GM23338 (cell line): ENCODE measurements at regions not wholly inside any gene's neighbourhood (a gene's known extent, or its start where the extent isn't known, plus 50 kb on each side); places are given as distances from the start of the nearest gene placed in this dataset.

Experiments
- ATAC-seq: fragments of 200-7000 bp; cut with Tn5 transposase; 3 replicates; pipeline ENCODE4 v1.9.1; 2020
- DNase-seq: peaks from one replicate; pipeline ENCODE4 v3.0.0-alpha.2; 2015; ENCODE audit warnings: low spot score
- H2AFZ ChIP-seq: fragments of 200-600 bp; sonication (generic); 2 replicates; pipeline ENCODE4 v1.8.0; 2016; ENCODE audit warnings: antibody characterized with exemption, mild to moderate bottlenecking, moderate library complexity
- H3F3A ChIP-seq: fragments of 200-600 bp; sonication (generic); replicated peaks from 2 replicates; pipeline ENCODE4 v1.8.0; 2017; ENCODE audit warnings: antibody characterized with exemption, mixed run types, low read depth
- H3K27ac ChIP-seq: fragments of 200-600 bp; sonication (generic); 2 replicates; pipeline ENCODE4 v1.6.1; 2016; ENCODE audit warnings: low read depth
- H3K27me3 ChIP-seq: fragments of 200-600 bp; sonication (generic); 2 replicates; pipeline ENCODE4 v1.8.0; 2016; ENCODE audit warnings: mild to moderate bottlenecking, mixed run types, moderate library complexity; ENCODE audit not compliant: insufficient read depth
- H3K36me3 ChIP-seq: fragments of 200-600 bp; sonication (generic); 2 replicates; pipeline ENCODE4 v1.8.0; 2016; ENCODE audit warnings: mild to moderate bottlenecking; ENCODE audit not compliant: insufficient read depth
- H3K4me1 ChIP-seq: fragments of 200-600 bp; sonication (generic); 2 replicates; pipeline ENCODE4 v1.8.0; 2016; ENCODE audit warnings: mild to moderate bottlenecking, moderate library complexity; ENCODE audit not compliant: insufficient read depth
- H3K4me2 ChIP-seq: fragments of 200-600 bp; sonication (generic); 2 replicates; pipeline ENCODE4 v1.7.1; 2017; ENCODE audit warnings: mixed run types
- H3K4me3 ChIP-seq: fragments of 200-600 bp; sonication (generic); 2 replicates; pipeline ENCODE4 v1.6.1; 2016; ENCODE audit warnings: mixed run types
- H3K79me2 ChIP-seq: fragments of 200-600 bp; sonication (generic); replicated peaks from 2 replicates; pipeline ENCODE4 v1.8.0; 2017; ENCODE audit warnings: mild to moderate bottlenecking; ENCODE audit not compliant: insufficient read depth
- H3K9me2 ChIP-seq: fragments of 200-600 bp; sonication (generic); 2 replicates; pipeline ENCODE4 v1.8.0; 2017; ENCODE audit not compliant: insufficient read depth
- H4K20me1 ChIP-seq: fragments of 200-600 bp; sonication (generic); replicated peaks from 2 replicates; pipeline ENCODE4 v1.8.0; 2017; ENCODE audit warnings: mild to moderate bottlenecking; ENCODE audit not compliant: insufficient read depth
- H3K27ac Mint-ChIP-seq: 2 replicates; pipeline ENCODE4 v1.8.0; 2020; ENCODE audit warnings: inconsistent platforms, mild to moderate bottlenecking, moderate library complexity, mixed read lengths
- H3K27me3 Mint-ChIP-seq: 3 replicates; pipeline ENCODE4 v1.8.0; 2022; ENCODE audit warnings: low read depth, mild to moderate bottlenecking, moderate library complexity, mixed read lengths, inconsistent platforms; ENCODE audit not compliant: insufficient read depth, poor library complexity
- H3K36me3 Mint-ChIP-seq: 3 replicates; pipeline ENCODE4 v1.8.0; 2021; ENCODE audit warnings: low read depth, mild to moderate bottlenecking, inconsistent platforms, moderate library complexity, mixed read lengths
- H3K4me1 Mint-ChIP-seq: 3 replicates; pipeline ENCODE4 v1.8.0; 2020; ENCODE audit warnings: mild to moderate bottlenecking, inconsistent platforms, mixed read lengths
- H3K4me3 Mint-ChIP-seq: 3 replicates; pipeline ENCODE4 v1.8.0; 2021; ENCODE audit warnings: moderate library complexity, mild to moderate bottlenecking, inconsistent platforms, mixed read lengths
- H3K9me3 Mint-ChIP-seq: 3 replicates; pipeline ENCODE4 v1.8.0; 2020; ENCODE audit warnings: moderate library complexity, mild to moderate bottlenecking, inconsistent platforms, mixed read lengths
- CREB1 ChIP-seq: fragments of 250-450 bp; sonication (Bioruptor Pico); IDR thresholded peaks from 2 replicates; pipeline ENCODE4 v1.5.0; 2020; ENCODE audit warnings: low read depth, mild to moderate bottlenecking, moderate library complexity
- EZH2 ChIP-seq: fragments of 200-600 bp; sonication (generic); IDR thresholded peaks from one replicate; pipeline ENCODE4 v1.8.0; 2017; ENCODE audit warnings: antibody characterized with exemption, mild to moderate bottlenecking, low read depth; ENCODE audit not compliant: unreplicated experiment
- EZH2phosphoT487 ChIP-seq: fragments of 200-600 bp; sonication (generic); IDR thresholded peaks from one replicate; pipeline ENCODE4 v1.8.1; 2018; ENCODE audit warnings: antibody characterized with exemption; ENCODE audit not compliant: unreplicated experiment
- JUNB ChIP-seq: IDR thresholded peaks from one replicate; pipeline ENCODE4 v1.6.1; 2016; ENCODE audit warnings: antibody characterized with exemption; ENCODE audit not compliant: unreplicated experiment
- NANOG ChIP-seq: IDR thresholded peaks from 2 replicates; pipeline ENCODE4 v1.6.1; 2016; ENCODE audit warnings: antibody characterized with exemption, borderline replicate concordance
- POLR2AphosphoS5 ChIP-seq: IDR thresholded peaks from 2 replicates; pipeline ENCODE4 v1.6.1; 2016; ENCODE audit warnings: antibody characterized with exemption, low read depth
- STAT1 ChIP-seq: IDR thresholded peaks from one replicate; pipeline ENCODE4 v1.6.1; 2016; ENCODE audit warnings: antibody characterized with exemption; ENCODE audit not compliant: unreplicated experiment
- ZNF114 ChIP-seq: fragments of 250-450 bp; sonication (Bioruptor Pico); IDR thresholded peaks from 2 replicates; pipeline ENCODE4 v1.5.0; 2020; ENCODE audit warnings: mild to moderate bottlenecking, moderate library complexity
- ZNF331 ChIP-seq: fragments of 250-450 bp; sonication (Bioruptor Pico); IDR thresholded peaks from 2 replicates; pipeline ENCODE4 v1.5.0; 2020; ENCODE audit warnings: low read depth, mild to moderate bottlenecking, moderate library complexity
- TF ChIP-seq, protein P1 (sequence below), 2 experiments: fragments of 200-600 bp in 1 of 2; sonication (generic) in 1 of 2; conservative IDR thresholded peaks; 2 replicates each; pipeline versions ENCODE4 v1.5.1 to v1.6.1; 2016 to 2017; ENCODE audit warnings: antibody characterized with exemption in 2 of 2, low read depth in 2 of 2, mild to moderate bottlenecking in 2 of 2, moderate library complexity in 1 of 2
- TF ChIP-seq, protein P2 (sequence below): fragments of 250-450 bp; sonication (Bioruptor Pico); IDR thresholded peaks from 2 replicates; pipeline ENCODE4 v1.5.0; 2020; ENCODE audit warnings: mild to moderate bottlenecking, moderate library complexity
- TF ChIP-seq, protein P3 (sequence below): IDR thresholded peaks from one replicate; pipeline ENCODE4 v1.6.1; 2018; ENCODE audit warnings: antibody characterized with exemption; ENCODE audit not compliant: unreplicated experiment
- TF ChIP-seq, protein P4 (sequence below): IDR thresholded peaks from 2 replicates; pipeline ENCODE4 v1.6.1; 2016; ENCODE audit warnings: antibody characterized with exemption

DNA sequence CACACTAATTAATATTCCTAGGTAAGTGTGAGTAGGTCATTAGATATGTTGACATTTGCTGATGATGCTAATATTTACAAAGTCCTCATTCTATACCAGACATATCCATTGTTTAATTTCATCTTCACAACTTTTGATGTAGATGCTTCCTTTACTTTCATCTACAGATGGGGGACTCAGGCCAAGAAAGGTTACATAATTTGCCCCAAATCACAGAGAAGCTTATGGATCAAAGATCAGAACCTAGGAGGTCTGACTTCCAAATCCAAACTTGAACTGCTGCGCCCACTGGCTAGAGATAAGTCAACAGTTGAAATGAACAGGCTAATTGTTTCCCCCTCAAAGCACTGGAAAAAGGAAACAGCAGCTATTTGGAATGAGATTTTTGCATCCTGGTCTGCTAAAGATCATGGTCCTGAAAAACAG is 95.6 kb upstream of the TMEM178A start:
- H3K4me3 Mint-ChIP-seq, result no peak overlapping the region

More for the DNA sequence above, 95.6 kb upstream of the TMEM178A start:
- Histone ChIP-seq H3K36me3 (no peaks in the 10 kb centered on the region), H3K9me2 (no peaks in the 10 kb centered on the region), H4K20me1 (no peaks in the 10 kb centered on the region), H3K4me1 (no peaks in the 10 kb centered on the region), H2AFZ (no peak overlapping the region), H3K27me3 (no peaks in the 10 kb centered on the region), H3K4me2 (no peak overlapping the region), H3K79me2 (no peaks in the 10 kb centered on the region), H3F3A (no peaks in the 10 kb centered on the region), H3K27ac (no peak overlapping the region), H3K4me3 (no peak overlapping the region)
- H3K4me1 Mint-ChIP-seq, result peaks cover 5% of the 10 kb centered on the region
- H3K27ac Mint-ChIP-seq, result no peak overlapping the region
- H3K9me3 Mint-ChIP-seq, result peaks cover 3% of the 10 kb centered on the region; the same call in 2 of the 3 replicates
- DNase-seq (no peak), ATAC-seq (no peak)
- TF ChIP-seq, protein P1, sequence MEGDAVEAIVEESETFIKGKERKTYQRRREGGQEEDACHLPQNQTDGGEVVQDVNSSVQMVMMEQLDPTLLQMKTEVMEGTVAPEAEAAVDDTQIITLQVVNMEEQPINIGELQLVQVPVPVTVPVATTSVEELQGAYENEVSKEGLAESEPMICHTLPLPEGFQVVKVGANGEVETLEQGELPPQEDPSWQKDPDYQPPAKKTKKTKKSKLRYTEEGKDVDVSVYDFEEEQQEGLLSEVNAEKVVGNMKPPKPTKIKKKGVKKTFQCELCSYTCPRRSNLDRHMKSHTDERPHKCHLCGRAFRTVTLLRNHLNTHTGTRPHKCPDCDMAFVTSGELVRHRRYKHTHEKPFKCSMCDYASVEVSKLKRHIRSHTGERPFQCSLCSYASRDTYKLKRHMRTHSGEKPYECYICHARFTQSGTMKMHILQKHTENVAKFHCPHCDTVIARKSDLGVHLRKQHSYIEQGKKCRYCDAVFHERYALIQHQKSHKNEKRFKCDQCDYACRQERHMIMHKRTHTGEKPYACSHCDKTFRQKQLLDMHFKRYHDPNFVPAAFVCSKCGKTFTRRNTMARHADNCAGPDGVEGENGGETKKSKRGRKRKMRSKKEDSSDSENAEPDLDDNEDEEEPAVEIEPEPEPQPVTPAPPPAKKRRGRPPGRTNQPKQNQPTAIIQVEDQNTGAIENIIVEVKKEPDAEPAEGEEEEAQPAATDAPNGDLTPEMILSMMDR (conservative IDR thresholded peaks at IDR 0.05; ENCODE audit: low read depth in 2 of 2), result no peak
- no peak for TF ChIP-seq JUNB
- no peak for TF ChIP-seq CREB1 (CRISPR knock-in tag)
- TF ChIP-seq, protein P2, sequence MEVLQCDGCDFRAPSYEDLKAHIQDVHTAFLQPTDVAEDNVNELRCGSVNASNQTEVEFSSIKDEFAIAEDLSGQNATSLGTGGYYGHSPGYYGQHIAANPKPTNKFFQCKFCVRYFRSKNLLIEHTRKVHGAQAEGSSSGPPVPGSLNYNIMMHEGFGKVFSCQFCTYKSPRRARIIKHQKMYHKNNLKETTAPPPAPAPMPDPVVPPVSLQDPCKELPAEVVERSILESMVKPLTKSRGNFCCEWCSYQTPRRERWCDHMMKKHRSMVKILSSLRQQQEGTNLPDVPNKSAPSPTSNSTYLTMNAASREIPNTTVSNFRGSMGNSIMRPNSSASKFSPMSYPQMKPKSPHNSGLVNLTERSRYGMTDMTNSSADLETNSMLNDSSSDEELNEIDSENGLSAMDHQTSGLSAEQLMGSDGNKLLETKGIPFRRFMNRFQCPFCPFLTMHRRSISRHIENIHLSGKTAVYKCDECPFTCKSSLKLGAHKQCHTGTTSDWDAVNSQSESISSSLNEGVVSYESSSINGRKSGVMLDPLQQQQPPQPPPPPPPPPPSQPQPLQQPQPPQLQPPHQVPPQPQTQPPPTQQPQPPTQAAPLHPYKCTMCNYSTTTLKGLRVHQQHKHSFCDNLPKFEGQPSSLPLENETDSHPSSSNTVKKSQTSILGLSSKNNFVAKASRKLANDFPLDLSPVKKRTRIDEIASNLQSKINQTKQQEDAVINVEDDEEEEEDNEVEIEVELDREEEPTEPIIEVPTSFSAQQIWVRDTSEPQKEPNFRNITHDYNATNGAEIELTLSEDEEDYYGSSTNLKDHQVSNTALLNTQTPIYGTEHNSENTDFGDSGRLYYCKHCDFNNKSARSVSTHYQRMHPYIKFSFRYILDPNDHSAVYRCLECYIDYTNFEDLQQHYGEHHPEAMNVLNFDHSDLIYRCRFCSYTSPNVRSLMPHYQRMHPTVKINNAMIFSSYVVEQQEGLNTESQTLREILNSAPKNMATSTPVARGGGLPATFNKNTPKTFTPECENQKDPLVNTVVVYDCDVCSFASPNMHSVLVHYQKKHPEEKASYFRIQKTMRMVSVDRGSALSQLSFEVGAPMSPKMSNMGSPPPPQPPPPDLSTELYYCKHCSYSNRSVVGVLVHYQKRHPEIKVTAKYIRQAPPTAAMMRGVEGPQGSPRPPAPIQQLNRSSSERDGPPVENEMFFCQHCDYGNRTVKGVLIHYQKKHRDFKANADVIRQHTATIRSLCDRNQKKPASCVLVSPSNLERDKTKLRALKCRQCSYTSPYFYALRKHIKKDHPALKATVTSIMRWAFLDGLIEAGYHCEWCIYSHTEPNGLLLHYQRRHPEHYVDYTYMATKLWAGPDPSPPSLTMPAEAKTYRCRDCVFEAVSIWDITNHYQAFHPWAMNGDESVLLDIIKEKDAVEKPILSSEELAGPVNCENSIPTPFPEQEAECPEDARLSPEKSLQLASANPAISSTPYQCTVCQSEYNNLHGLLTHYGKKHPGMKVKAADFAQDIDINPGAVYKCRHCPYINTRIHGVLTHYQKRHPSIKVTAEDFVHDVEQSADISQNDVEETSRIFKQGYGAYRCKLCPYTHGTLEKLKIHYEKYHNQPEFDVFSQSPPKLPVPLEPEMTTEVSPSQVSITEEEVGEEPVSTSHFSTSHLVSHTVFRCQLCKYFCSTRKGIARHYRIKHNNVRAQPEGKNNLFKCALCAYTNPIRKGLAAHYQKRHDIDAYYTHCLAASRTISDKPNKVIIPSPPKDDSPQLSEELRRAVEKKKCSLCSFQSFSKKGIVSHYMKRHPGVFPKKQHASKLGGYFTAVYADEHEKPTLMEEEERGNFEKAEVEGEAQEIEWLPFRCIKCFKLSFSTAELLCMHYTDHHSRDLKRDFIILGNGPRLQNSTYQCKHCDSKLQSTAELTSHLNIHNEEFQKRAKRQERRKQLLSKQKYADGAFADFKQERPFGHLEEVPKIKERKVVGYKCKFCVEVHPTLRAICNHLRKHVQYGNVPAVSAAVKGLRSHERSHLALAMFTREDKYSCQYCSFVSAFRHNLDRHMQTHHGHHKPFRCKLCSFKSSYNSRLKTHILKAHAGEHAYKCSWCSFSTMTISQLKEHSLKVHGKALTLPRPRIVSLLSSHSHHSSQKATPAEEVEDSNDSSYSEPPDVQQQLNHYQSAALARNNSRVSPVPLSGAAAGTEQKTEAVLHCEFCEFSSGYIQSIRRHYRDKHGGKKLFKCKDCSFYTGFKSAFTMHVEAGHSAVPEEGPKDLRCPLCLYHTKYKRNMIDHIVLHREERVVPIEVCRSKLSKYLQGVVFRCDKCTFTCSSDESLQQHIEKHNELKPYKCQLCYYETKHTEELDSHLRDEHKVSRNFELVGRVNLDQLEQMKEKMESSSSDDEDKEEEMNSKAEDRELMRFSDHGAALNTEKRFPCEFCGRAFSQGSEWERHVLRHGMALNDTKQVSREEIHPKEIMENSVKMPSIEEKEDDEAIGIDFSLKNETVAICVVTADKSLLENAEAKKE (CRISPR knock-in tag), result no peak
- TF ChIP-seq ZNF114 (CRISPR knock-in tag), result no peak
- TF ChIP-seq, protein P3, sequence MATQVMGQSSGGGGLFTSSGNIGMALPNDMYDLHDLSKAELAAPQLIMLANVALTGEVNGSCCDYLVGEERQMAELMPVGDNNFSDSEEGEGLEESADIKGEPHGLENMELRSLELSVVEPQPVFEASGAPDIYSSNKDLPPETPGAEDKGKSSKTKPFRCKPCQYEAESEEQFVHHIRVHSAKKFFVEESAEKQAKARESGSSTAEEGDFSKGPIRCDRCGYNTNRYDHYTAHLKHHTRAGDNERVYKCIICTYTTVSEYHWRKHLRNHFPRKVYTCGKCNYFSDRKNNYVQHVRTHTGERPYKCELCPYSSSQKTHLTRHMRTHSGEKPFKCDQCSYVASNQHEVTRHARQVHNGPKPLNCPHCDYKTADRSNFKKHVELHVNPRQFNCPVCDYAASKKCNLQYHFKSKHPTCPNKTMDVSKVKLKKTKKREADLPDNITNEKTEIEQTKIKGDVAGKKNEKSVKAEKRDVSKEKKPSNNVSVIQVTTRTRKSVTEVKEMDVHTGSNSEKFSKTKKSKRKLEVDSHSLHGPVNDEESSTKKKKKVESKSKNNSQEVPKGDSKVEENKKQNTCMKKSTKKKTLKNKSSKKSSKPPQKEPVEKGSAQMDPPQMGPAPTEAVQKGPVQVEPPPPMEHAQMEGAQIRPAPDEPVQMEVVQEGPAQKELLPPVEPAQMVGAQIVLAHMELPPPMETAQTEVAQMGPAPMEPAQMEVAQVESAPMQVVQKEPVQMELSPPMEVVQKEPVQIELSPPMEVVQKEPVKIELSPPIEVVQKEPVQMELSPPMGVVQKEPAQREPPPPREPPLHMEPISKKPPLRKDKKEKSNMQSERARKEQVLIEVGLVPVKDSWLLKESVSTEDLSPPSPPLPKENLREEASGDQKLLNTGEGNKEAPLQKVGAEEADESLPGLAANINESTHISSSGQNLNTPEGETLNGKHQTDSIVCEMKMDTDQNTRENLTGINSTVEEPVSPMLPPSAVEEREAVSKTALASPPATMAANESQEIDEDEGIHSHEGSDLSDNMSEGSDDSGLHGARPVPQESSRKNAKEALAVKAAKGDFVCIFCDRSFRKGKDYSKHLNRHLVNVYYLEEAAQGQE, result no peak
- no peak for TF ChIP-seq STAT1
- TF ChIP-seq, protein P4, sequence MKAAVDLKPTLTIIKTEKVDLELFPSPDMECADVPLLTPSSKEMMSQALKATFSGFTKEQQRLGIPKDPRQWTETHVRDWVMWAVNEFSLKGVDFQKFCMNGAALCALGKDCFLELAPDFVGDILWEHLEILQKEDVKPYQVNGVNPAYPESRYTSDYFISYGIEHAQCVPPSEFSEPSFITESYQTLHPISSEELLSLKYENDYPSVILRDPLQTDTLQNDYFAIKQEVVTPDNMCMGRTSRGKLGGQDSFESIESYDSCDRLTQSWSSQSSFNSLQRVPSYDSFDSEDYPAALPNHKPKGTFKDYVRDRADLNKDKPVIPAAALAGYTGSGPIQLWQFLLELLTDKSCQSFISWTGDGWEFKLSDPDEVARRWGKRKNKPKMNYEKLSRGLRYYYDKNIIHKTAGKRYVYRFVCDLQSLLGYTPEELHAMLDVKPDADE, result no peak
- no peak for TF ChIP-seq EZH2phosphoT487
- TF ChIP-seq POLR2AphosphoS5, result no peak
- TF ChIP-seq NANOG, result no peak
- TF ChIP-seq ZNF331 (CRISPR knock-in tag), result no peak
- TF ChIP-seq EZH2, result no peak
- H3K36me3 Mint-ChIP-seq, result no peaks in the 10 kb centered on the region
- peaks cover 2% of the 10 kb centered on the region for H3K27me3 Mint-ChIP-seq
